ENCODE measurements at regions not wholly inside any gene's neighbourhood (a gene's known extent, or its start where the extent isn't known, plus 50 kb on each side); places are given as distances from the start of the nearest gene placed in this dataset.

DNA sequence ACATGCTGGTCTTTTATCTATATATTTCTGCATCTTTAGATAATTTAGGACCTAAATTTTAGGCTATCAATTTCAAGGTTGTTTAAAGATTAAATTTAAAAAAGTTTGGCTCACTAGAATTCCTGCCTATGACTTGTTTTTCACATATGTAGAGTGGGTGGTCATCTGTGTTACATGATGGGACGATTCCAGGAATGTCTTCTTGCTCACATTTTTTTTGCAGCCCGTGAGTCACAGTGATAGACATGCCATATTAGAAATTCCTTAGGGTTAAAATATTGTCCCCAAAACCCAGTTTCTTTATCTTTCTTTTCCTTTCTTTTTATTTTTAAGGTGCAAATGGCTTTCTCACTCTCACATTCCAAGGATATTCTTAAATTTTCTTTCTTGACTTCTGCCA is 652.0 kb downstream of the PLCL1 start:
- TF ChIP-seq, protein P1, sequence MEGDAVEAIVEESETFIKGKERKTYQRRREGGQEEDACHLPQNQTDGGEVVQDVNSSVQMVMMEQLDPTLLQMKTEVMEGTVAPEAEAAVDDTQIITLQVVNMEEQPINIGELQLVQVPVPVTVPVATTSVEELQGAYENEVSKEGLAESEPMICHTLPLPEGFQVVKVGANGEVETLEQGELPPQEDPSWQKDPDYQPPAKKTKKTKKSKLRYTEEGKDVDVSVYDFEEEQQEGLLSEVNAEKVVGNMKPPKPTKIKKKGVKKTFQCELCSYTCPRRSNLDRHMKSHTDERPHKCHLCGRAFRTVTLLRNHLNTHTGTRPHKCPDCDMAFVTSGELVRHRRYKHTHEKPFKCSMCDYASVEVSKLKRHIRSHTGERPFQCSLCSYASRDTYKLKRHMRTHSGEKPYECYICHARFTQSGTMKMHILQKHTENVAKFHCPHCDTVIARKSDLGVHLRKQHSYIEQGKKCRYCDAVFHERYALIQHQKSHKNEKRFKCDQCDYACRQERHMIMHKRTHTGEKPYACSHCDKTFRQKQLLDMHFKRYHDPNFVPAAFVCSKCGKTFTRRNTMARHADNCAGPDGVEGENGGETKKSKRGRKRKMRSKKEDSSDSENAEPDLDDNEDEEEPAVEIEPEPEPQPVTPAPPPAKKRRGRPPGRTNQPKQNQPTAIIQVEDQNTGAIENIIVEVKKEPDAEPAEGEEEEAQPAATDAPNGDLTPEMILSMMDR (IDR thresholded peaks at IDR 0.05; ENCODE audit: low read length), result no peak
- TF ChIP-seq EZH2phosphoT487 (IDR thresholded peaks at IDR 0.05; ENCODE audit: low read length), result no peak
